H1 (cell line): ENCODE measurements at regions not wholly inside any gene's neighbourhood (a gene's known extent, or its start where the extent isn't known, plus 50 kb on each side); places are given as distances from the start of the nearest gene placed in this dataset.

Source experiments
- CTCF ChIA-PET: fragments of 300-600 bp; sonication (Branson Sonifier 250); formaldehyde crosslinking; loops from one replicate; lab custom pipeline; 2021; ENCODE audit not compliant: partially characterized antibody; lab: Charles Lee
- POLR2A ChIA-PET: fragments of 300-600 bp; sonication (Branson Sonifier 250); formaldehyde crosslinking; loops from one replicate; lab custom pipeline; 2021; ENCODE audit warnings: inconsistent platforms; ENCODE audit not compliant: partially characterized antibody; lab: Charles Lee
- DNase-seq, 2 experiments: peaks; one replicate each; pipeline versions ENCODE4 v3.0.0 to v3.0.0-alpha.2; 2010 to 2022; ENCODE audit warnings: low spot score in 2 of 2, low read depth in 1 of 2, mixed read lengths in 1 of 2
- FAIRE-seq: peaks from 2 replicates; lab custom pipeline; 2011; peaks lifted over from hg19 to GRCh38; lab: Jason Lieb, UNC
- H2AFZ ChIP-seq: 2 replicates; pipeline ENCODE4 v1.8.1; 2012; ENCODE audit warnings: low read length, inconsistent platforms
- H2AK5ac ChIP-seq: 2 replicates; pipeline ENCODE4 v1.6.1; 2013; ENCODE audit warnings: low read depth, low read length
- H2BK120ac ChIP-seq: replicated peaks from 2 replicates; pipeline ENCODE3; 2013; ENCODE audit warnings: low read depth, low read length, inconsistent platforms
- H2BK12ac ChIP-seq: 2 replicates; pipeline ENCODE4 v1.6.1; 2013; ENCODE audit warnings: low read depth, low read length
- H2BK15ac ChIP-seq: 2 replicates; pipeline ENCODE4 v1.6.1; 2013; ENCODE audit warnings: low read length
- H2BK20ac ChIP-seq: 2 replicates; pipeline ENCODE4 v1.6.1; 2013; ENCODE audit warnings: low read length
- H2BK5ac ChIP-seq: 2 replicates; pipeline ENCODE4 v1.6.1; 2013; ENCODE audit warnings: low read depth, low read length
- H3K14ac ChIP-seq: 2 replicates; pipeline ENCODE4 v1.6.1; 2013; ENCODE audit warnings: inconsistent platforms; ENCODE audit not compliant: insufficient read length
- H3K18ac ChIP-seq: 2 replicates; pipeline ENCODE4 v1.6.1; 2013; ENCODE audit warnings: low read length; ENCODE audit errors: extremely low read depth
- H3K23ac ChIP-seq: 2 replicates; pipeline ENCODE4 v1.6.1; 2013; ENCODE audit warnings: inconsistent platforms; ENCODE audit not compliant: insufficient read length
- H3K23me2 ChIP-seq: 2 replicates; pipeline ENCODE4 v1.6.1; 2013; ENCODE audit warnings: low read depth, low read length
- H3K27ac ChIP-seq: 2 replicates; pipeline ENCODE4 v1.6.1; 2011; ENCODE audit warnings: low read depth, low read length, inconsistent platforms
- H3K27me3 ChIP-seq, 4 experiments: replicated peaks in 1 of 4; 1 replicate in 1 of 4; 2 replicates in 3 of 4; pipeline versions ENCODE4 v1.6.1 to v1.8.1; 2011 to 2013; ENCODE audit warnings: low read length in 3 of 4, mild to moderate bottlenecking in 3 of 4, inconsistent platforms in 2 of 4, mixed read lengths in 2 of 4, moderate library complexity in 1 of 4; ENCODE audit not compliant: control insufficient read depth in 3 of 4, insufficient read depth in 3 of 4; ENCODE audit errors: extremely low read depth in 1 of 4
- H3K36me3 ChIP-seq, 4 experiments: 2 replicates each; pipeline versions ENCODE4 v1.6.1 to v1.8.1; 2011 to 2013; ENCODE audit warnings: mild to moderate bottlenecking in 4 of 4, low read length in 3 of 4, moderate library complexity in 2 of 4, control low read depth in 1 of 4, inconsistent platforms in 1 of 4; ENCODE audit not compliant: insufficient read depth in 4 of 4, control insufficient read depth in 2 of 4
- H3K4ac ChIP-seq: replicated peaks from 2 replicates; pipeline ENCODE3; 2013; ENCODE audit warnings: low read length, low read depth, mixed read lengths, inconsistent platforms; ENCODE audit not compliant: insufficient read length
- H3K4me1 ChIP-seq, 4 experiments: replicated peaks in 1 of 4; 1 replicate in 1 of 4; 2 replicates in 3 of 4; pipeline versions ENCODE4 v1.6.1 to v1.8.1; 2011 to 2013; ENCODE audit warnings: low read length in 3 of 4, inconsistent platforms in 2 of 4, mixed read lengths in 1 of 4; ENCODE audit not compliant: insufficient read depth in 4 of 4, control insufficient read depth in 3 of 4
- H3K4me2 ChIP-seq, 2 experiments: 2 replicates each; pipeline versions ENCODE4 v1.6.1 to v1.8.1; 2011 to 2013; ENCODE audit warnings: low read depth in 2 of 2, low read length in 2 of 2, control low read depth in 1 of 2, inconsistent platforms in 1 of 2, mild to moderate bottlenecking in 1 of 2; ENCODE audit not compliant: insufficient read depth in 1 of 2
- H3K4me3 ChIP-seq, 4 experiments: fragments of 200-600, 300-600 bp in 1 of 4; sonication (generic), shearing (Covaris generic), sonication (Bioruptor Twin) in 1 of 4; 2 replicates each; pipeline versions ENCODE4 v1.5.1 to v1.8.1; 2011 to 2016; ENCODE audit warnings: low read length in 4 of 4, low read depth in 3 of 4, control low read depth in 2 of 4, inconsistent platforms in 2 of 4, mild to moderate bottlenecking in 2 of 4, mixed read lengths in 1 of 4, moderate library complexity in 1 of 4; ENCODE audit not compliant: insufficient read depth in 2 of 4; ENCODE audit errors: extremely low read depth in 1 of 4
- H3K56ac ChIP-seq: replicated peaks from 2 replicates; pipeline ENCODE3; 2013; ENCODE audit warnings: low read depth, mild to moderate bottlenecking, mixed read lengths, low read length, inconsistent platforms; ENCODE audit not compliant: insufficient read length
- H3K79me1 ChIP-seq: 2 replicates; pipeline ENCODE4 v1.6.1; 2013; ENCODE audit warnings: low read depth, low read length, control low read depth
- H3K79me2 ChIP-seq, 2 experiments: 2 replicates each; pipeline versions ENCODE4 v1.6.1 to v1.8.1; 2012 to 2013; ENCODE audit warnings: low read length in 2 of 2, mild to moderate bottlenecking in 2 of 2, inconsistent platforms in 1 of 2; ENCODE audit not compliant: insufficient read depth in 2 of 2, control insufficient read depth in 1 of 2
- H3K9ac ChIP-seq, 4 experiments: replicated peaks in 1 of 4; 1 replicate in 1 of 4; 2 replicates in 3 of 4; pipeline versions ENCODE4 v1.6.1 to v1.8.1; 2011 to 2013; ENCODE audit warnings: low read depth in 3 of 4, low read length in 3 of 4, control low read depth in 2 of 4, mild to moderate bottlenecking in 2 of 4, moderate library complexity in 2 of 4, inconsistent platforms in 1 of 4; ENCODE audit errors: extremely low read depth in 1 of 4
- H3K9me3 ChIP-seq, 2 experiments: 2 replicates each; pipeline versions ENCODE4 v1.6.1 to v1.8.1; 2012 to 2013; ENCODE audit warnings: mild to moderate bottlenecking in 2 of 2, moderate library complexity in 2 of 2, control low read depth in 1 of 2, inconsistent platforms in 1 of 2, low read depth in 1 of 2, low read length in 1 of 2, mixed read lengths in 1 of 2; ENCODE audit not compliant: insufficient read depth in 2 of 2
- H4K20me1 ChIP-seq, 2 experiments: replicated peaks in 1 of 2; 2 replicates each; pipeline versions ENCODE3 to v1.8.1; 2011 to 2013; ENCODE audit warnings: inconsistent platforms in 2 of 2, low read length in 2 of 2, mild to moderate bottlenecking in 1 of 2; ENCODE audit not compliant: insufficient read depth in 2 of 2, control insufficient read depth in 1 of 2
- H4K5ac ChIP-seq: 2 replicates; pipeline ENCODE4 v1.6.1; 2013; ENCODE audit warnings: low read length, low read depth, mixed read lengths, inconsistent platforms; ENCODE audit not compliant: insufficient read length
- H4K8ac ChIP-seq: 2 replicates; pipeline ENCODE4 v1.8.0; 2013; ENCODE audit warnings: mild to moderate bottlenecking, moderate library complexity, low read length, inconsistent platforms; ENCODE audit not compliant: insufficient read depth; ENCODE audit errors: extremely low read depth
- H4K91ac ChIP-seq: replicated peaks from 2 replicates; pipeline ENCODE3; 2013; ENCODE audit warnings: low read length, mixed read lengths, inconsistent platforms; ENCODE audit not compliant: insufficient read length
- CTCF ChIP-seq, 3 experiments: IDR thresholded peaks; 1 replicate in 2 of 3; 2 replicates in 1 of 3; pipeline versions ENCODE4 v1.5.1 to v1.6.1; 2011; ENCODE audit warnings: low read length in 3 of 3, mild to moderate bottlenecking in 3 of 3, inconsistent platforms in 2 of 3, low read depth in 1 of 3, moderate library complexity in 1 of 3; ENCODE audit not compliant: insufficient read depth in 1 of 3; ENCODE audit errors: control extremely low read depth in 1 of 3
- EGR1 ChIP-seq: IDR thresholded peaks from 2 replicates; pipeline ENCODE4 v1.6.1; 2011; ENCODE audit warnings: low read depth, low read length, borderline replicate concordance
- RNF2 ChIP-seq: fragments of 200-900, 300-1000 bp; sonication (generic); IDR thresholded peaks from 2 replicates; pipeline ENCODE4 v1.7.1; 2016; ENCODE audit warnings: borderline replicate concordance, low read depth, mild to moderate bottlenecking, antibody characterized with exemption, low read length; ENCODE audit not compliant: poor library complexity, severe bottlenecking; ENCODE audit errors: missing control alignments
- WGBS, 2 experiments: shearing (Covaris generic) in 1 of 2; methylation state at CpG; one replicate each; pipeline versions ENCODE4 v1.1.6 to v1.1.7; 2013 to 2015; ENCODE audit warnings: low lambda C conversion rate in 2 of 2, mixed read lengths in 2 of 2, inconsistent platforms in 1 of 2, low coverage in 1 of 2, missing lambda C conversion rate in 1 of 2; ENCODE audit not compliant: insufficient replicate concordance in 2 of 2, insufficient coverage in 1 of 2, insufficient read length in 1 of 2; ENCODE audit errors: extremely low coverage in 1 of 2, missing lambda C conversion rate in 1 of 2; 5-methylcytosine and 5-hydroxymethylcytosine counted together

DNA sequence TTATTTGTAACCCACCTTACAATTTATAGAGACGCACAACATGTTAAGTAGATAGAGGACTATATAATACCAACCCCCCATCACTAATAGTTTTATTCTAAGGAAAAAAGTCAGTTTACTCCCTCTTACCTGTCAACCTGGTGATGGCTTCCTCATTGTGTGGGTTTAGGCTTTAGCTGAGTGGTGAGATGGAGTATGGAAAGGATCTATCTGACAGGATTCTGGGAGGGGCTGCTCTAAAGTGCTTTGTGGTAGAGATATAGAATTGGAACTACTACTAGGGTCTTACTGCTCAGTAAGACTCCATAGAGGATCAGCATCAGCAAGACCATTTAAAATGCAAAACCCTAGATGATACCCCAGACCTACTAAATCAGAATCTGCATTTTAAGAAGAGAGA is 82.1 kb upstream of the IFNE start:
- Histone ChIP-seq H3K27me3 (peaks cover 0 to 11% (median 5%) of the 10 kb centered on the region in 4 experiments; a peak in 3 of 7 replicates), H2BK5ac (no peak overlapping the region), H4K91ac (no peak overlapping the region), H3K4ac (no peak overlapping the region), H3K14ac (no peak overlapping the region), H4K5ac (no peak overlapping the region), H2BK15ac (no peak overlapping the region), H2BK20ac (no peak overlapping the region), H3K18ac (no peak overlapping the region), H3K23ac (no peak overlapping the region), H3K4me1 (peaks cover 0 to 3% (median 1%) of the 10 kb centered on the region in 4 experiments; a peak in 1 of 7 replicates), H3K9ac (no peak overlapping the region), H2BK120ac (no peak overlapping the region), H3K79me1 (no peaks in the 10 kb centered on the region), H2AFZ (no peak overlapping the region), H4K8ac (no peak overlapping the region), H3K4me3 (no peak overlapping the region), H3K56ac (no peak overlapping the region), H3K27ac (no peak overlapping the region), H3K4me2 (no peak overlapping the region), H3K23me2 (peaks cover 7% of the 10 kb centered on the region; the same call in 1 of the 2 replicates), H2AK5ac (no peak overlapping the region), H3K9me3 (no peaks in the 10 kb centered on the region), H4K20me1 (no peaks in the 10 kb centered on the region), H3K79me2 (no peaks in the 10 kb centered on the region), H3K36me3 (no peaks in the 10 kb centered on the region), H2BK12ac (no peak overlapping the region)
- 86% methylated on average over 1 of the region's 1 CpG; no CpG with 5 or more reads in 1 of the 2 experiments for WGBS, 2 experiments
- ChIA-PET CTCF (interaction anchor here (1.7 kb wide), 1 partner anchor 96 kb away, joined by 3 read pairs; no protein-coding TSS in a partner anchor), POLR2A (no interaction called here)
- FAIRE-seq (no peak), DNase-seq (no peak)
- TF ChIP-seq CTCF (IDR thresholded peaks at IDR 0.05; ENCODE audit: control extremely low read depth in 1 of 3, insufficient read depth in 1 of 3, low read depth in 1 of 3, low read length in 3 of 3): no peak
- no peak for TF ChIP-seq RNF2
- TF ChIP-seq EGR1: no peak
